SK-N-MC (cell line): ENCODE measurements at regions not wholly inside any gene's neighbourhood (a gene's known extent, or its start where the extent isn't known, plus 50 kb on each side); places are given as distances from the start of the nearest gene placed in this dataset.
"Not testable (repeated sequence)": the region's sequence is repeated elsewhere in the genome, so short reads cannot be mapped to it uniquely, and the experiment has no call there.

Source experiments
- EZH2 ChIP-seq: fragments of 200-600 bp; sonication (generic); IDR thresholded peaks from one replicate; pipeline ENCODE4 v1.6.1; 2017; ENCODE audit warnings: antibody characterized with exemption
- POLR2AphosphoS5 ChIP-seq: IDR thresholded peaks from 2 replicates; pipeline ENCODE4 v1.6.1; 2012; ENCODE audit warnings: mild to moderate bottlenecking, low read depth, low read length, borderline replicate concordance

GRCh38 chr4:114262421-114262820 lies 283.0 kb upstream of the ARSJ start:
- not testable (repeated sequence) for TF ChIP-seq EZH2, POLR2AphosphoS5
